ENCODE measurements at regions not wholly inside any gene's neighbourhood (a gene's known extent, or its start where the extent isn't known, plus 50 kb on each side); places are given as distances from the start of the nearest gene placed in this dataset.

- no peak for DNase-seq
These were observed 255.6 kb downstream of the PREX1 start for GRCh38 chr20:48571949-48572847.

- DNase-seq = no peak
These were observed 258.1 kb downstream of the PREX1 start for GRCh38 chr20:48569679-48570078.

- no peak for DNase-seq
These were observed 259.3 kb downstream of the PREX1 start for GRCh38 chr20:48568520-48568919.

- DNase-seq = no peak
These were observed 260.7 kb downstream of the PREX1 start for GRCh38 chr20:48567145-48567544.

GRCh38 chr20:48564982-48565539 is 262.7 kb downstream of the PREX1 start:
- no peak for DNase-seq

- no peak for DNase-seq
These were observed 264.5 kb downstream of the PREX1 start for GRCh38 chr20:48563191-48563870.

- no peak for DNase-seq
These were observed 265.1 kb downstream of the PREX1 start for GRCh38 chr20:48562586-48563116.

- DNase-seq = no peak
These were observed 268.9 kb downstream of the PREX1 start for GRCh38 chr20:48558906-48559305.

GRCh38 chr20:48557380-48557779 is 270.4 kb downstream of the PREX1 start:
- no peak for DNase-seq

- DNase-seq = no peak
These were observed 270.8 kb downstream of the PREX1 start for GRCh38 chr20:48556956-48557355.

- no peak for DNase-seq
These were observed 275.2 kb downstream of the PREX1 start for GRCh38 chr20:48552550-48552949.

GRCh38 chr20:48550814-48551213 is 277.0 kb downstream of the PREX1 start:
- DNase-seq = no peak

- DNase-seq = no peak
These were observed 280.1 kb downstream of the PREX1 start for GRCh38 chr20:48547664-48548063.

GRCh38 chr20:48544402-48545339 is 283.1 kb downstream of the PREX1 start:
- DNase-seq = no peak

GRCh38 chr20:48541581-48542071 is 286.2 kb downstream of the PREX1 start:
- DNase-seq = no peak

- DNase-seq = no peak
These were observed 288.9 kb downstream of the PREX1 start for GRCh38 chr20:48538856-48539255.

GRCh38 chr20:48538058-48538825 is 289.6 kb downstream of the PREX1 start:
- no peak for DNase-seq

GRCh38 chr20:48536206-48536605 is 291.6 kb downstream of the PREX1 start:
- DNase-seq = no peak

- no peak for DNase-seq
These were observed 292.2 kb downstream of the PREX1 start for GRCh38 chr20:48535556-48535955.

GRCh38 chr20:48532028-48532427 is 295.8 kb downstream of the PREX1 start:
- DNase-seq = no peak

GRCh38 chr20:48531505-48531904 is 296.3 kb downstream of the PREX1 start:
- DNase-seq = no peak
